OCI-M2 (cell line): ENCODE measurements at regions not wholly inside any gene's neighbourhood (a gene's known extent, or its start where the extent isn't known, plus 50 kb on each side); places are given as distances from the start of the nearest gene placed in this dataset.

Experiments used
- DNase-seq: peaks from one replicate; lab custom pipeline; 2025; ENCODE audit not compliant: unreplicated experiment; lab: John Stamatoyannopoulos, UW

- DNase-seq = no peak
Observed at GRCh38 chr12:42769455-42769854, 179.9 kb upstream of the PRICKLE1 start.

GRCh38 chr12:42767998-42768397, 178.5 kb upstream of the PRICKLE1 start:
- DNase-seq = no peak

GRCh38 chr12:42767326-42767954, 177.9 kb upstream of the PRICKLE1 start:
- no peak for DNase-seq

GRCh38 chr12:42766754-42767153, 177.2 kb upstream of the PRICKLE1 start:
- no peak for DNase-seq

GRCh38 chr12:42766026-42766425, 176.5 kb upstream of the PRICKLE1 start:
- DNase-seq = no peak

GRCh38 chr12:42763682-42764081, 174.1 kb upstream of the PRICKLE1 start:
- no peak for DNase-seq

GRCh38 chr12:42762395-42762925, 172.9 kb upstream of the PRICKLE1 start:
- no peak for DNase-seq

GRCh38 chr12:42761601-42762350, 172.2 kb upstream of the PRICKLE1 start:
- DNase-seq = no peak

GRCh38 chr12:42761086-42761485, 171.5 kb upstream of the PRICKLE1 start:
- DNase-seq = no peak

- DNase-seq = no peak
Observed at GRCh38 chr12:42760550-42760949, 171.0 kb upstream of the PRICKLE1 start.

GRCh38 chr12:42759622-42760273, 170.2 kb upstream of the PRICKLE1 start:
- DNase-seq = no peak

GRCh38 chr12:42758806-42759205, 169.3 kb upstream of the PRICKLE1 start:
- no peak for DNase-seq

- DNase-seq = no peak
Observed at GRCh38 chr12:42757624-42758119, 168.1 kb upstream of the PRICKLE1 start.

GRCh38 chr12:42756841-42757623, 167.5 kb upstream of the PRICKLE1 start:
- DNase-seq = no peak

GRCh38 chr12:42750356-42750755, 160.8 kb upstream of the PRICKLE1 start:
- DNase-seq = no peak

- no peak for DNase-seq
Observed at GRCh38 chr12:42749239-42749638, 159.7 kb upstream of the PRICKLE1 start.

- DNase-seq = no peak
Observed at GRCh38 chr12:42744539-42745182, 155.1 kb upstream of the PRICKLE1 start.

GRCh38 chr12:42742716-42743115, 153.2 kb upstream of the PRICKLE1 start:
- no peak for DNase-seq

- no peak for DNase-seq
Observed at GRCh38 chr12:42741771-42742510, 152.4 kb upstream of the PRICKLE1 start.

- no peak for DNase-seq
Observed at GRCh38 chr12:42741091-42741490, 151.5 kb upstream of the PRICKLE1 start.
